ENCODE measurements at regions not wholly inside any gene's neighbourhood (a gene's known extent, or its start where the extent isn't known, plus 50 kb on each side); places are given as distances from the start of the nearest gene placed in this dataset.
A peak's percentile ranks its signal among the peaks of the same experiment; 100 is the strongest.

DNA sequence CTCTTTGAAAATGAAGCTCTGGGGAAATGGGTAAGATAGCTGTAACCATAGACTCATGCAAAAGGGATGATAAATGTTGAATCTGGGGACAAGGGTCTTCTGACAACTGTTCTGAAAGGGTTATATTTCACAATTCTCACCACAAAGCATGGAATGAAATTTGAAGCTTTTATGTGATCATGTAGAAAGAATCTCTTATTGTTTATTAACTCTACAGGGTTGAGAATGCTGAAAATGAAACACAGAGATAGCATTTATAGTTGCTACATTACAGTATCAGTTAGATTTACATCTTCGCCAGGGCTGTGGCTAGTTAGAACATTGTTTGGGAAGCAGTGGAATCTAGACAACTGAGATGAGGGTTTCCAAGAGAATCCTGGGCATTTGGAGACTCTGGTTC lies 97.4 kb upstream of the LHCGR start:
- peak; percentile 85 for DNase-seq (ENCODE audit: low read depth)

DNA sequence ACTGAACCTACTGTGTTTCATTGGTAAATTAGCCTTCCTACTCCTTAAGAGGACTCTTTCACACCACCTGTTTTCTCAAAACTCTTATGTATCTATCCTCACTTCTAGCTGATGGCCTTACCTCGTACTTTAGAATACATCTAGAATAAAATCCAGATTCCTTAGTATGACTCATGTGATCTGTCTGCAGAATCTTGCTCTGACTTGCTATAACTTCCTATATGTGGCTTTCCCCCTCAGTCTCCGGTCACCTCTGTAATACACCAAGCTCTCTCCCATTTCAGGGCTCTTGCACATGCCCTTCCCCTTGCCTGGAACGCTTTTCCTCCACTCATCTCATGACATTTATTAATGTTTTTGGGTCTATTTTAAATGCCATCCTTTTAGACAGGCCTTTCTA lies 95.6 kb upstream of the LHCGR start:
- peak; percentile 15 for DNase-seq (ENCODE audit: low read depth)

DNA sequence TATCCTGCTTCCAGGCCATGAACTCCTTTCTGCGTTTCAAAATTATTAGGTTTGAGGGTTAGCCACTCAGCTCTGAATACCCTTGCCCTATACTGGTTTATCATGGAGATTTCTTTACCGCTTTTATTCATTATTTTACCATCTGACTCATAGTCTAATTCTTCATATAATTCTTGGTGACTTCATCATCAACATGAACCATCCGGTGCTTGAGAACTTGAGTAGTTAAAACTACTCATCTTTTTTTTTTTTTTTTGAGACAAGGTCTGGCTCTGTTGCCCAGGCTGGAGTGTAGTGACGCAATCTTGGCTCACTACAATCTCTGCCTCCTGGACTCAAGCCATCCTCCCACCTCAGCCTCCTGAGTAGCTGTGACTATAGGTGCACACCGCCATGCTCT lies 94.2 kb upstream of the LHCGR start:
- peak; percentile 71 for DNase-seq (ENCODE audit: low read depth)

DNA sequence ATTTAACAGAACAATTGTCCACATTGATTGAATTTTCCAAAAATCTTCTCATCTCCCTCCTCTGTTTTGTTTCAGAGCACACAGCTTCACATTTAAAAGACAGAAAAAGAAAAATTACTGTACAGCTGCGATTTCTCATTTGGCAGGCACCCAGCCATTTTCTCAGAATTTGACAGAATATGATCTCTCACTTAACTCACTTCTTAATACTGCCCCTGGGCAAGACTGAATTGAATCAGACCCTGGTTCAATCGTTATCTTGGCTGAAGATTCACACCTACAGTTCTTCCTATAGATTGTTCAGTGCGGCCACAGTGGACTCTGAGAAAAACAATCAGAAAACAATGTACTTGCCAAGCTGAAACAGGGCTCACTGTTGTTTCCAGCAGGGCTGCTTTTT lies 90.2 kb upstream of the LHCGR start:
- DNase-seq (ENCODE audit: low read depth), result peak; percentile 40

DNA sequence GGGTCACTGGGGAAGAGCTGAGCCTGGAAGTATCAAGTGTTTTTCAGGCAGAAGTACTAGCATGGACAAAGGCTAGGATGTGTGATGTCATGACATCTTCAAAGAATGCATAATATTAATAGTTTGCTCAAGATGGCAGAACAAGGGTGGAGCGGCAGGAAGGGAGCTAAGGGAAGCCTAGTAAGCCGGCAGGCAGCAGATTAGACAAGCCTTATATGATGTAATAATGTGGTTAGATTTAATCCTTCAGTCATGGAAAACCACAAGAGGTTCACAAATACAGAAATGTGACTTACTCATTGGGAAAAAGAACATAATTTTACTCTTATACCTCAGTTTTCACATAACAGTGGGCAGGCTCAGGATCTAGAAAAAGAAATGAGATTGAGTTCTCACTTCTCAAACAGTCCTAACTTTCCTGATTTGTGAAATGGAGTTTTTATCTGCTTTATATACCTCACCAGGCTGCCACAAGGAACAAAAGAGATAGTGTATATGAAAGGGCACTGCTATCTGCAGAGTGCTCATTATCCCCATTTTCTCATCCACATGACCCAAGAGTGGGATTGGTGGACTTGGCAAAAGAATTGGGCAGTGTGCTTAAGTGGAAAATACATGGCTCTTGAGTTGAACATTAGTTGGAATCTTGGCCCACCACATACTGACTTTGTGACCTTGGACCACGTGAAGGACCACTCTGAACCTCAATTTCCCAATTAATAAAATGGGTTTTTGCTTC lies 89.1 kb upstream of the LHCGR start:
- peak; percentile 81 for DNase-seq (ENCODE audit: low read depth)

DNA sequence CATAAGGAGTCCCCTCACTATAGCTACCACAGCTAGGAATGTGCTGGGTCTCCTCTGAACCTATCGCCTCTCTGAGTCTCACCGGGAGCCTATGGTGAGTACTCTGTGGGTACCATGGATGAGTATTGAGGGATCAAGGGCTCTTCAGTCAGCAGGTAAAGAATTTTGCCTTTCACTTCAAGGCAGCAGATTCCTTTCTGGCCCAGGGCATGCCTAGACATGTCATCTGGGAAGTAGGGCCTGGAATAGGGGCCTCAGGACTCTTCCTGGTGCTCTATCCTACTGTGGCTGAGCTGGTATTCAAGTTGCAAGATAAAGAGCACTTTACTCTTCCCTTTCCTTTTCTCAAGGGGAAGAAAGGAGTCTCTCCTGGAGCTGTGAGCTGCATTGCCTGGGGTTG lies 85.6 kb upstream of the LHCGR start:
- DNase-seq (ENCODE audit: low read depth), result no peak

DNA sequence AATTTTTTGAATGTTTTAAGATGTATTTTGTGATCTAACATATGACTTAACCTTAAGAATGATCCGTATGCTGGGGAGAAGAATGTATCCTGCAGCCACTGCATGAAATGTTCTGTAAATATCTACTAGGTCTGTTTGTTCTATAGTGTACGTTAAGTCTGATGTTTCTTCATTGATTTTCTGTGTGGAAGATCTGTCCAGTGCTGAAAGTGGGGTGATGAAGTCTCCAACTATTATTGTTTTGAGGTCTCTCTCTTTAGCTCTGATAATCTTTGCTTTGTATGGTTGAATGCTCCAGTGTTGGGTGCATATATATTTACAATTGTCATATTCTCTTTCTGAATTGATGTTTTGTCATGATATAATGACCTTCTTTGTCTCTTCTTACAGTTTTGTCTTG lies 82.5 kb upstream of the LHCGR start:
- DNase-seq (ENCODE audit: low read depth), result no peak

DNA sequence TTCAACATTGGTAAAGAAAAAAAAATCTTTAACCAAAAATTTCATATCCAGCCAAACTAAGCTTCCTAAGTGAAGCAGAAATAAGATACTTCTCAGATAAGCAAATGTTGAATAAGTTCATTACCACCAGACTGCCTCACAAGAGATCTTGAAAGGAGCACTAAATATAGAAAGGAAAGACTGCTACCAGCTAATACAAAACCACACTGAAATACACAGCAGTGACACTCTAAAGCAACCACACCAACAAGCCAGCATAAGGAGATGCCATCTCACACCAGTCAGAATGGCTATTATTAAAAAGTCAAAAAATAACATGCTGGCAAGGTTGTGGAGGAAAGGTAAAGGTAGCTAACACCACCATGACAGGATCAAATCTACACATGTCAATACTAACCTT lies 74.0 kb upstream of the LHCGR start:
- no peak for DNase-seq (ENCODE audit: low read depth)

DNA sequence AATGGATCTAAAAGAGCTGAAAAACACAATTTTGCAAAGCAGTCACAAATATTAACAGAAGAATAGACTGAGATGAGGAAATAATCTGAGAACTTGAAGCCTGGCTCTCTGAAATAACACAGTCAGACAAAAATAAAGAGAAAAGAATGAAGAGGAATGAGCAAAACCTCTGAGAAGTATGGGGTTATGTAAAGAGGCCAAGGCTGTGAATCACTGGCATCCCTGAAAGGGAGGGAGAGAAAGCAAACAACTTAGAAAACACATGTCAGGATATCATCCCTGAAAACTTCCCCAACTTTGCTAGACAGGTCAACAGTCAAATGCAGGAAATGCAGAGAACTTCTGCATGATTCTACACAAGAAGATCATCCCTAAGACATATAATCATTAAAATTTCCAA lies 73.5 kb upstream of the LHCGR start:
- DNase-seq (ENCODE audit: low read depth), result no peak

DNA sequence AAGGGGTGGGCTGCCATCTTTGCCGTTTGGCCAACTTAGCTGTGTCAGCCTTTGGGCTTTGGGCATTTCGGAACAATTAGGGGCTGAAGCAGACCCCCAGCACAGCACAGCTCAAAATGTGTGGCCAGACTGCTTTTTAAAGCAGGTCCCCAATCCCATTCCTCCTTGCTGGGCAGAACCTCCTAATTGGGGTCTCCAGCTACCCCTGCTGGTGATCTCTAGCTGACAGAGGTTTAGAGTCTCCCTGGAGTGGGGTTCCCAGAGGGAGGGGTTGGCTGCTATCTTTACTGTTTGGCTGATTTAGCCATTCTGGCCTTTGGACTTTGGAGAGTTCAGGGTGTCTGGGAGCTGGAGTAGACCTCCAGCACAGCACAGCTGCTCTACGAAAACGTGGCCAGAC lies 71.5 kb upstream of the LHCGR start:
- no peak for DNase-seq (ENCODE audit: low read depth)

DNA sequence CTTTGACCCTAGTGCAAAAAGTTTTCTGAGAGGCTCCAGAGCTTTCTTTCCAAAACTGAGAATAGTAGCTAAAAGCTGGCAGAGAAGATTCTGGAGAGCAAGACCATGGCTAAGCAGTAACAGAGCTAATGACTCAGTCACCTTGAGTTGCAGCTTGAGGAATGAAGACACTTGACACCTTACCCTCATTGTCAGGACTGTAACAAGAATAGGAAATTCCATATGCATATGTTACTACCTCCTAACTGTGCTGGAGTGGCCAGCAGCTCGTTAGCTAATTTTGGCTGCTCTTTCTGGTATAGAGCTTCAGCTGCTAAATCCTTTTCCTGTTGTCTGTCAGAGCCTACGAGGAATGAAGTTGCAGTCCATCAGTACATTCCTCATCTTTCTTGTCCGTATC lies 68.6 kb upstream of the LHCGR start:
- no peak for DNase-seq (ENCODE audit: low read depth)

DNA sequence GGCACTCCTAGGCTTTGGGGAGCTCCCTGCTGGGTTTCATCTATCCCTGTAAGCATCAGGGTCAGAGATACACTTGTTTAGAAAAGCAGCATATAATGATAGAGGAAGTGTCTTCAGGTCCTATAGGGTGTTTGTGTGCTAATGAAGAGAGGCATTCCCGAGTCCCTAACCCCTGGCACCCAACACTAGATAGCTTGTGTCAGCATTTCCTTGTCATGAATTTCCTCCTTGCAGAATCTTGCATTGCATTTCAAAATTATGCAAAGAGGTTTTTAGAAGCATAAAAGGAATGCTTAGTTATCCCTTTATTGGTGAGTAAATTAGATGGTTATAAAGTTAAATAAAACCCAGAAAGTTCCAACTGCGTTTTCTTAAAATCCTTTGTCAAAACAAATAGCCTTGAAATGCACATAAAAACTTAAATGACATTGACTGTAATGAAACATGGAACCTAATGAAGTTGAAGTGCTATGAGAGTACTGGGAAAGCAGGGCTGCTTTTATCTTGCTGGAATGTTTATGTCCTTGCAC lies 63.7 kb upstream of the LHCGR start:
- no peak for DNase-seq (ENCODE audit: low read depth)

DNA sequence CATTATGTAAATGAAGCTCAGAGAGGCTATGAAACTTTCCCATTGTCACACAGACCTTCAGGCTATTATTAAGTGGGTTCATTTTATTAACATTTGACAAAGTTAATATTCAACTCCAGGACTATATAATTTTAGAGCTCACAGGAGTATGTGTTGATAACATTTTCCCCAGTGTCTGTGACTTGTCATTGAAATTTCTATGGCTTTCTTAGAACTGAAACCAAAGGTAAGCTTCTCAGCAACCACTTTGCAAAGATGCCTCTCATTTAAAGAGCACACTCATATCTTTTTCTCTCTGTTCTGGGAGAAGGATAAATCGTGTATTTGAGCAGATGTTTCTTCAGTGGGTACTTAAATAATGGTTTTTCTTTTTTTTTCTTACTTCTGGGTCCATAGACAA lies 61.8 kb upstream of the LHCGR start:
- no peak for DNase-seq (ENCODE audit: low read depth)

DNA sequence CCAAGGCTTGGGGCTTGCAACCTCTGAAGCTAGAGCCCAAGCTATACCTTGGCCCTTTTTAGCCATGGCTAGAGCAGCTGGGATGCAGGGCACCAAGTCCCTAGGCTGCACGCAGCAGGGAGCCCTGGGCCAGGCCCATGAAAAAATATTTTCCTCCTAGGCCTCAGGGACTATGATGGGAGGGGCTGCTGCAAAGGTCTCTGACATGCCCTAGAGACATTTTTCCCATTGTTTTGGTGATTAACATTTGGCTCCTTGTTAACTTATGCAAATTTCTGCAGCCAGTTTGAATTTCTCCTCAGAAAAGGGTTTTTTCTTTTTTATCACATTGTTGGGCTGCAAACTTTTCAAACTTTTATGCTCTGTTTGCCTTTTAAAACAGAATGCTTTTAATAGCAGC lies 56.9 kb upstream of the LHCGR start:
- DNase-seq (ENCODE audit: low read depth), result no peak

DNA sequence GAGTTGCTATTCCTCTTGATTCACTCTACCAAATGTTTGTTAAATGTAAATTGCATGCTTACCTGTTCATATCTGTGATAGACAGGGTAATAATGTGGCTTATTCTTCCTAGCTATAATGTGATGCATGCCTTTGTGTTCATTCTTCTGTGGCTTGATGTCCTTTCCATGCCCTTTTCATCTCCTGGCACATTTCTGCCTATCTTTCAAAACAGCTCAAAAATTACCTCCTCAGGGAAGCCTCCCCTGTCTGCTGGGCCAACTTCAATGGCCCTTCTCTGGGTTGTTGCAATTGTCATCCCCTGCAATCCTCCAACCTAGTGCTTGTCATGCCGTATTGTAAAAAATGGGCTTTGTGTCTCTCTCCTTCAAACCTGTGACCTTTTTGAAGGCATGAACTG lies 52.8 kb upstream of the LHCGR start:
- no peak for DNase-seq (ENCODE audit: low read depth)
